ENCODE measurements at regions not wholly inside any gene's neighbourhood (a gene's known extent, or its start where the extent isn't known, plus 50 kb on each side); places are given as distances from the start of the nearest gene placed in this dataset.
"Not testable (repeated sequence)": the region's sequence is repeated elsewhere in the genome, so short reads cannot be mapped to it uniquely, and the experiment has no call there.

- no peak for DNase-seq (ENCODE audit: low spot score)
These were observed 67.6 kb upstream of the IGSF1 start for GRCh38 chrX:131356725-131357124.

GRCh38 chrX:131359611-131360010 lies 70.5 kb upstream of the IGSF1 start:
- DNase-seq (ENCODE audit: low spot score) = no peak

GRCh38 chrX:131365766-131366165 lies 76.7 kb upstream of the IGSF1 start:
- DNase-seq (ENCODE audit: low spot score) = peak; percentile 1

GRCh38 chrX:131366407-131366806 lies 77.3 kb upstream of the IGSF1 start:
- DNase-seq (ENCODE audit: low spot score) = peak; percentile 6

GRCh38 chrX:131388293-131388692 lies 99.2 kb upstream of the IGSF1 start:
- no peak for DNase-seq (ENCODE audit: low spot score)

- no peak for DNase-seq (ENCODE audit: low spot score)
These were observed 103.6 kb upstream of the IGSF1 start for GRCh38 chrX:131392666-131393065.

- DNase-seq (ENCODE audit: low spot score) = no peak
These were observed 104.3 kb upstream of the IGSF1 start for GRCh38 chrX:131393426-131393825.

GRCh38 chrX:131394384-131394783 lies 105.3 kb upstream of the IGSF1 start:
- no peak for DNase-seq (ENCODE audit: low spot score)

- DNase-seq (ENCODE audit: low spot score) = no peak
These were observed 108.8 kb upstream of the IGSF1 start for GRCh38 chrX:131397891-131398290.

DNA sequence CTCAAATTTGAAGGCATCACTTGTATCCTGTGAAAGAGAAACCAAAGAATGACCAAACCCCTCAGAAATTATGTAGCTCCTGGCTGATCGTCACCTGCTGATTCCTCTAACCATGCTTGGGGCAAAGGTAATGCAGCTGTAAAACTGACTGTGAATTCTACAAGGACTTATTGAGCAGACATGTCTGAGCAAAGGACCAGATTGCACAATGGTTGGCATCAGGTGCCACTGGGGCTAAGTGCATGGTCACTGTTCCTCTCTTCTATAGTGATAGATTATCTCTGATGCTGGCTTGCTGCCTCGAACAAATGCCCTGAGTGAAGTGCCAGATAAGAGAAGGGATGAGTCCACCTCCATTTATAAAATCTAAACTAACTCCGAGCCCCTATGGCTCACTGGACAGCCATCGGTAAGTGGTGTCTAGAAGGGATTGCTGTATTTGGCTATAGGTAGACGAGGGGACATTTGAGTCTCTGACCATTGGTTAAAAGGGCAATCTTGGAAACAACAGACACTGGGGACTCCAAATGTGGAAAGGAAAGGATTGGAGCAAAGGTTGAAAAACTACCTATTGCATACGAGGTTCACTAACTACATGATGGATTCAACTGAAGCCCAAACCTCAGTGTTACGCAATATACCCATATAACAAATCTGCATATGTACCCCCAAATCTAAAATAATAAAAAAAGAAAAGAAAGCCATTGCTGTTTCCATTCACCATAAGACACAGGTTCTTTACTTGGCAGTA lies 110.7 kb upstream of the IGSF1 start:
- DNase-seq (ENCODE audit: low spot score) = no peak

DNA sequence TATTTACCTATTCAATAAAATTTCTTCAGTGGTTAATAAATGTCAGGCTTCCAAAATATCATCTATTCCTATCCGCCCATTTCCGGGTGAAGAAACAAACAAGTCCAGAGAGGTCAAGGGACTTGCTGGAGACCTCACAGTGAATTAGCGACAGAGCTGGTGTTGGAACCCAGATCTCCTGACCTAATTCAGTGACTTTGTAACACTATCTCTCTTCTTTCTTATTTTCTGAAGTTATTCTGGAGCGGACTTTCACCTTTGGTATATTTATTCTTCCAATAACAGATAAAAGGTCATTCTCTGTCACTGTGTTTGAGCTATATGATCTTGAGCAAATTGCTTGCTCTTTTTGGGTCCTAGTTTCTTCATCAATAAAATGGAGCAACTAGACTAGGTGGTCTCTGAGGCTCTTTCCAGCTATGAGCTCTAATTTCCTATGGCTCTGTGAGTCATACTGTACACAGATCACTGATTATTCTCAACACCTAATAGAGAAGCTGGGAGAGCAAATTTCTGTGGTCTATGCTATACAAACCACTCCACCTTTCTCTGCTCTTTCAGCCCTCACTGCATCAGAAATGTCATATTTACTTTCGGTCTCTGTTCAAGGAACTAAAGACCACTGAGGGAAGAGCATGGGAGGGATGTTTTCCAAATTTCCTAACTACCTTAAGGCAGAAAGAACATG lies 113.2 kb upstream of the IGSF1 start:
- DNase-seq (ENCODE audit: low spot score) = no peak

GRCh38 chrX:131405497-131405896 lies 116.4 kb upstream of the IGSF1 start:
- no peak for DNase-seq (ENCODE audit: low spot score)

GRCh38 chrX:131424895-131425294 lies 119.0 kb upstream of the OR13H1 start:
- no peak for DNase-seq (ENCODE audit: low spot score)

DNA sequence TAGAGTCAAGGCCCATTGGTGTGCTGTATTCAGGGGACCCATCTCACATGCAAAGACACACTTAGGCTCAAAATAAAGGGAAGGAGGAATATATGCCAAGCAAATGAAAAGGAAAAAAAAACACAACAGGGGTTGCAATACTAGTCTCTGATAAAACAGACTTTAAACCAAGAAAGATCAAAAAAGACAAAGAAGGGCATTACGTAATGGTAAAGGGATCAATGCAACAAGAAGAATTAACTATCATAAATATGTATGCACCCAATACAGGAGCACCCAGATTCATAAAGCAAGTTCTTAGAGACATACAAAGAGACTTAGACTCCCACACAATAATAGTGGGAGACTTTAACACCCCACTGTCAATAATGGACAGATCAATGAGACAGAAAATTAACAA lies 113.4 kb upstream of the OR13H1 start:
- not testable (repeated sequence) for DNase-seq (ENCODE audit: low spot score)

GRCh38 chrX:131441033-131441432 lies 102.8 kb upstream of the OR13H1 start:
- DNase-seq (ENCODE audit: low spot score) = no peak

GRCh38 chrX:131445955-131446354 lies 97.9 kb upstream of the OR13H1 start:
- DNase-seq (ENCODE audit: low spot score) = no peak

DNA sequence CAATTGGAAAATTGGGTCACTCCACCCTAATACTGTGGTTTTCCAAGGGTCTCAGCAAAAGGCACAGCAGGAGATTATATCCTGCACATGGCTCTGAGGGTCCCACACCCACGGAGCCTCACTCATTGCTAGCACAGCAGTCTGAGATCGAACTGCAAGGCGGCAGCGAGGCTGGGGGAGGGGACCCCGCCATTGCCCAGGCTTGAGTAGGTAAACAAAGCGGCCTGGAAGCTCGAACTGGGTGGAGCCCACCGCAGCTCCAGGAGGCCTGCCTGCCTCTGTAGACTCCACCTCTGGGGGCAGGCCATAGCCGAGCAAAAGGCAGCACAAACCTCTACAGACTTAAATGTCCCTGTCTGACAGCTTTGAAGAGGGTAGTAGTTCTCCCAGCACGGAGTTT lies 82.0 kb upstream of the OR13H1 start:
- not testable (repeated sequence) for DNase-seq (ENCODE audit: low spot score)

DNA sequence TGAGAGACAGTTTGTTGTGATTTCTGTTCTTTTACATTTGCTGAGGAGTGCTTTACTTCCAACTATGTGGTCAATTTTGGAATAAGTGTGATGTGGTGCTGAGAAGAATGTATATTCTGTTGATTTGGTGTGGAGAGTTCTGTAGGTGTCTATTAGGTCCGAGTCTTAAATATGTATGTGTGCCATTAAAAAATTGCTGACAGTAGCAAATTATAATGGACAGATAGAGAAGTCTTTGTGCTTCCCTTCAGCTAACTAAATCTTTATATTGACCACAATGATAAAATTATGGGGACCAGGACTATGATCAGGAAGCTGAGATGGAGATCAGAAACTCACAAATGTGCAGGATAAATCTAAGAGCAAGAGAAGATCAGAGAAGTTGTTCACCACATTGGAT lies 70.1 kb upstream of the OR13H1 start:
- DNase-seq (ENCODE audit: low spot score) = not testable (repeated sequence)

DNA sequence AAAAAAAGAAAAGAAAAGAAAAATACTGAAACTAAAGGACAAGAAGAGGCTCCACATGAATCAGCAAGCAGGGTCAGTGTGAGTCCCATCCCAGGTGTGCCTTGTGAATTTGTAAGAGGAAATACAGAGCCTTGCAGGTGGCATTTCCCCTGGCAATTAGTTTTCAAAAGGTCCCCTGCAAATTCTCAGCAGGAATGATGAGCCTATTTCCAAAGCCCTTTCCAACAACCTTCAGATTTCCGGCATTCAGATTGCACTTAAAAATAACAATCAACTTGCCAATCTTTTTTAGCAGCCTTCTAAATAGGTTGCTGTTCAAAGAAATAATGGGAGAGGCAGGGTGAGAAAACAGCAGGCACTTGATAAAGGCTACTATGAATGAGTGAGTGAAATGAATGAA lies 66.4 kb upstream of the OR13H1 start:
- DNase-seq (ENCODE audit: low spot score) = no peak

All from Ammon's horn (tissue), 1 donor.